Suprapubic skin (tissue), 4 donors: ENCODE measurements at regions not wholly inside any gene's neighbourhood (a gene's known extent, or its start where the extent isn't known, plus 50 kb on each side); places are given as distances from the start of the nearest gene placed in this dataset.

Source experiments
- DNase-seq, 2 donors: peaks; one replicate each; pipeline ENCODE4 v3.0.0-alpha.2; 2019; ENCODE audit warnings: low spot score in 2 of 2
- H3K27ac ChIP-seq: fragments of 200-600 bp; sonication (generic); one replicate; pipeline ENCODE4 v1.5.1; 2019
- H3K27me3 ChIP-seq: fragments of 200-600 bp; sonication (generic); one replicate; pipeline ENCODE4 v1.5.1; 2019
- H3K36me3 ChIP-seq: fragments of 200-600 bp; sonication (generic); one replicate; pipeline ENCODE4 v1.5.1; 2019
- H3K4me1 ChIP-seq: fragments of 200-600 bp; sonication (generic); one replicate; pipeline ENCODE4 v1.5.1; 2019
- H3K4me3 ChIP-seq: fragments of 200-600 bp; sonication (generic); one replicate; pipeline ENCODE4 v1.5.1; 2019; ENCODE audit warnings: mild to moderate bottlenecking
- H3K9me3 ChIP-seq: fragments of 200-600 bp; sonication (generic); one replicate; pipeline ENCODE4 v1.5.1; 2019
- EP300 ChIP-seq: sonication (generic); formaldehyde crosslinking; IDR thresholded peaks from one replicate; pipeline ENCODE4 v1.6.1; 2017; ENCODE audit warnings: antibody characterized with exemption
- POLR2A ChIP-seq, 2 donors: fragments of 450-650 bp; IDR thresholded peaks; one replicate each; pipeline ENCODE4 v1.6.1; 2017; ENCODE audit warnings: antibody characterized with exemption in 2 of 2, mild to moderate bottlenecking in 2 of 2, moderate library complexity in 2 of 2
- POLR2AphosphoS5 ChIP-seq, 3 donors: sonication (generic); formaldehyde crosslinking; IDR thresholded peaks; one replicate each; pipeline ENCODE4 v1.6.1; 2017; ENCODE audit warnings: antibody characterized with exemption in 3 of 3
- WGBS: methylation state at CpG from one replicate; pipeline ENCODE4 v1.1.5; 2018; 5-methylcytosine and 5-hydroxymethylcytosine counted together
- TF ChIP-seq, protein P1 (sequence below), 2 donors: fragments of 200-600 bp in 1 of 2; fragments of 450-650 bp in 1 of 2; sonication (generic) in 1 of 2; IDR thresholded peaks; one replicate each; pipeline ENCODE4 v1.5.1; 2016 to 2019; ENCODE audit warnings: antibody characterized with exemption in 2 of 2, mild to moderate bottlenecking in 1 of 2, moderate library complexity in 1 of 2

DNA sequence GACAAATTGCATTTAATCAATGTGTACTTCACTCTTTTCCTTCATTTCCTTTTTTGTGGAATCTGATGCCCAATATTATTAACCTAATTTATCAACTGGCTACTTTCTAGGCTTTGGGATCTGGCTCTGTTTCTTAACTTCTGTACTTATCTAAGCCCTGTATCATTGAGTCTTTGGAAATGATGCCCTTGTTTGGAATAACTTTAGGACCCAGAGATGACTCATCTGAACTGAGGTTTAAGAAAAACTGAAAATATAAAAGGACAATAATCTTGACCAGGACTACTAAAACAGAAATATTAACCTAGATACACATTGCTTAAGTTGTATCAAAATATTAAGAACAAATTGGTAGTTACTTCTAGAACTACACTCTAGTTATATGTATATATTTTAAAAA lies 600.8 kb downstream of the CPS1 start:
- no peak for DNase-seq
- H3K4me1 ChIP-seq: no peaks in the 10 kb centered on the region
- TF ChIP-seq, protein P1, sequence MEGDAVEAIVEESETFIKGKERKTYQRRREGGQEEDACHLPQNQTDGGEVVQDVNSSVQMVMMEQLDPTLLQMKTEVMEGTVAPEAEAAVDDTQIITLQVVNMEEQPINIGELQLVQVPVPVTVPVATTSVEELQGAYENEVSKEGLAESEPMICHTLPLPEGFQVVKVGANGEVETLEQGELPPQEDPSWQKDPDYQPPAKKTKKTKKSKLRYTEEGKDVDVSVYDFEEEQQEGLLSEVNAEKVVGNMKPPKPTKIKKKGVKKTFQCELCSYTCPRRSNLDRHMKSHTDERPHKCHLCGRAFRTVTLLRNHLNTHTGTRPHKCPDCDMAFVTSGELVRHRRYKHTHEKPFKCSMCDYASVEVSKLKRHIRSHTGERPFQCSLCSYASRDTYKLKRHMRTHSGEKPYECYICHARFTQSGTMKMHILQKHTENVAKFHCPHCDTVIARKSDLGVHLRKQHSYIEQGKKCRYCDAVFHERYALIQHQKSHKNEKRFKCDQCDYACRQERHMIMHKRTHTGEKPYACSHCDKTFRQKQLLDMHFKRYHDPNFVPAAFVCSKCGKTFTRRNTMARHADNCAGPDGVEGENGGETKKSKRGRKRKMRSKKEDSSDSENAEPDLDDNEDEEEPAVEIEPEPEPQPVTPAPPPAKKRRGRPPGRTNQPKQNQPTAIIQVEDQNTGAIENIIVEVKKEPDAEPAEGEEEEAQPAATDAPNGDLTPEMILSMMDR (IDR thresholded peaks at IDR 0.05): no peak
- TF ChIP-seq POLR2A (IDR thresholded peaks at IDR 0.05) (no peak), POLR2AphosphoS5 (IDR thresholded peaks at IDR 0.05) (no peak), EP300 (no peak)
- H3K36me3 ChIP-seq: no peaks in the 10 kb centered on the region
- no peaks in the 10 kb centered on the region for H3K27me3 ChIP-seq
- H3K4me3 ChIP-seq: no peak overlapping the region
- H3K9me3 ChIP-seq: no peaks in the 10 kb centered on the region
- H3K27ac ChIP-seq: no peak overlapping the region

- no peaks in the 10 kb centered on the region for H3K9me3 ChIP-seq
- no peak overlapping the region for H3K27ac ChIP-seq
- H3K4me3 ChIP-seq: no peak overlapping the region
- DNase-seq: peak; percentile 67 to 80
- H3K4me1 ChIP-seq: no peaks in the 10 kb centered on the region
- WGBS: 21% methylated on average over 5 of the region's 5 CpGs
- no peaks in the 10 kb centered on the region for H3K36me3 ChIP-seq
- no peak for TF ChIP-seq EP300
- no peak for TF ChIP-seq POLR2AphosphoS5 (IDR thresholded peaks at IDR 0.05)
- TF ChIP-seq, protein P1 (IDR thresholded peaks at IDR 0.05): peak; percentile 36 to 65
- H3K27me3 ChIP-seq: no peaks in the 10 kb centered on the region
Measured at GRCh38 chr2:211157856-211158463, 601.6 kb downstream of the CPS1 start.

GRCh38 chr2:211159972-211160371 lies 603.6 kb downstream of the CPS1 start:
- H3K4me1 ChIP-seq: no peaks in the 10 kb centered on the region
- no peak overlapping the region for H3K27ac ChIP-seq
- no peak for DNase-seq
- no peak overlapping the region for H3K4me3 ChIP-seq
- TF ChIP-seq POLR2AphosphoS5 (IDR thresholded peaks at IDR 0.05) (no peak), POLR2A (IDR thresholded peaks at IDR 0.05) (no peak), EP300 (no peak)
- TF ChIP-seq, protein P1 (IDR thresholded peaks at IDR 0.05): no peak
- H3K9me3 ChIP-seq: no peaks in the 10 kb centered on the region
- WGBS: 88% methylated on average over 7 of the region's 7 CpGs
- no peaks in the 10 kb centered on the region for H3K36me3 ChIP-seq
- H3K27me3 ChIP-seq: no peaks in the 10 kb centered on the region

DNA sequence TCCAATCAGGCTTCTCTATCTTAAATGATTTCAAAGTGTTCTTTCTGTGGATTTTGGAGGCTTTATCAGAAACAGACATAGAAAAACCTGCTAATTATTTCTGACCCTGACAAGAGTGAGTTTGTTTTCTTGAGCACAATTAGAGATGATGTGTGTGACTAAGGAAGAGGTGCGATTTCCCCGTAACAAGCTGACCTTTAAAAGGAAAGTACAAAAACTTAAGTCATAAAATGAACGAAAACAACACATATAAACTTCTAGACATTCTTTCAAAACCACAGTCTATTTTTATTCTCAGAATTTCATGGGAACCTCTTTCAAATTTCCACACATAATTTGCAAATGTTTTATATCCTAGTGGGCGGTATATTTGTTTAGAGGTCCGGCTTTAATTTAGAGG lies 604.8 kb downstream of the CPS1 start:
- Histone ChIP-seq H3K36me3 (no peaks in the 10 kb centered on the region), H3K27me3 (no peaks in the 10 kb centered on the region), H3K27ac (no peak overlapping the region), H3K4me1 (no peaks in the 10 kb centered on the region), H3K4me3 (no peak overlapping the region), H3K9me3 (no peaks in the 10 kb centered on the region)
- 81% methylated on average over 5 of the region's 5 CpGs for WGBS
- TF ChIP-seq EP300: no peak
- TF ChIP-seq, protein P1 (IDR thresholded peaks at IDR 0.05): no peak
- TF ChIP-seq POLR2AphosphoS5 (IDR thresholded peaks at IDR 0.05): no peak
- no peak for TF ChIP-seq POLR2A (IDR thresholded peaks at IDR 0.05)
- DNase-seq: no peak

DNA sequence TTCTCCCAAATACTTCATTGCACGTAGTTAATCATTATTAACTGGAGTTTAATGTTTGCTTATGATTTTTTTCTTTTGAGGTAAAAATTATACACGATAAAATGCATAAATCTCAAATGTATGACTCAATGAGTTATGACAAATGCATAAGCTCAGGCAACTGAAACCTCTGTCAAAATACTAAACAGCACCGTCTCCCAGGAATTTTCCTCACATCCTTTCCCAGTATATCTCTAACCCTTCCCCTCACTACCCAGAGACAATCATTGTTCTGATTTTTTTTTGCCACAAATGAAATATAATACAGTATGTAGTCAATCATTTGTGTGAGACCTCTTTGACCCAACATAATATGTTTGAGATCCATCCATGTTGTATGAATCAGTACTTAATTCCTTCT lies 606.5 kb downstream of the CPS1 start:
- Histone ChIP-seq H3K4me3 (no peak overlapping the region), H3K27me3 (no peaks in the 10 kb centered on the region), H3K4me1 (no peaks in the 10 kb centered on the region), H3K36me3 (no peaks in the 10 kb centered on the region), H3K9me3 (no peaks in the 10 kb centered on the region), H3K27ac (no peak overlapping the region)
- TF ChIP-seq POLR2AphosphoS5 (IDR thresholded peaks at IDR 0.05) (no peak), EP300 (no peak), POLR2A (IDR thresholded peaks at IDR 0.05) (no peak)
- TF ChIP-seq, protein P1 (IDR thresholded peaks at IDR 0.05): no peak
- WGBS: 62% methylated on average over 3 of the region's 3 CpGs
- DNase-seq: no peak
